ENCODE measurements at regions not wholly inside any gene's neighbourhood (a gene's known extent, or its start where the extent isn't known, plus 50 kb on each side); places are given as distances from the start of the nearest gene placed in this dataset.
"Not testable (repeated sequence)": the region's sequence is repeated elsewhere in the genome, so short reads cannot be mapped to it uniquely, and the experiment has no call there.

DNA sequence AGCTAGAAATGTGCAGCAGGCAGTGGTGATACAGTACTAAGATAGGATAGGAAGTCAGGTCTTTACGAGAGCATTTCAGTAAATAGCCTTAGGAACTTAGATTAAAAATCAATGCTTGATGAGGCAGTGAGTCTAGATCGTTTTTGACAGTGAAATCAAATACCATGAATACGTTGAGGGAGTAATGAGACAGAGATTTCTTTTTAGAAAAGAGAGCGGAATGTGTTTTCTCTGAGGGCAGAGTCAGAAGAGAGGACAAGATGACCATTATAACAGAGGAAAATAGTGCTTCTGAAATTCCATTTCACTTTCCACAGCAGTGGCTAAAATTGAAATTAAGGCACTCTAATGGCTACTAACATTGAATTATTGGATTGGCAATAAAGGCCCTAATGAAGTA is 339.6 kb downstream of the UTRN start:
- DNase-seq = no peak

DNA sequence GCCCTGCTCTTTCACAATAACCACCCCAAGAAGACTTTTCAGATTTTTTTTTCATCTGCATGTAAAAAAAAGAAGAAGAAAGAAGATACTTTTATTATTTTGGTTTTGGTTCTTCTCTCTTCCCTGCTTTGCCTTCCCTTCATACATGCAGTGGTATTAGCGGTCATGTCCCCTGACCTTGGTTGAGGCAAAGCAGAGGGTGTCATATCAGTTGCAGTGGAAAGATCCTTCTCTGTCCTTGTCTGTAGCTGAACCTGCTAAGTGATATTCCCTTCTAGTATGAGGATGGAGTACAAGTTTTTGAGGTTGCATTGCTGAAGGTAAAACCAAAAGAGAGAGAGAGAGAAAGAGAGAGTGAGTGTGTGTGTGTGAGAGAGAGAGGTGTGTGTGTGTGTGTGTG is 345.7 kb downstream of the UTRN start:
- no peak for DNase-seq

DNA sequence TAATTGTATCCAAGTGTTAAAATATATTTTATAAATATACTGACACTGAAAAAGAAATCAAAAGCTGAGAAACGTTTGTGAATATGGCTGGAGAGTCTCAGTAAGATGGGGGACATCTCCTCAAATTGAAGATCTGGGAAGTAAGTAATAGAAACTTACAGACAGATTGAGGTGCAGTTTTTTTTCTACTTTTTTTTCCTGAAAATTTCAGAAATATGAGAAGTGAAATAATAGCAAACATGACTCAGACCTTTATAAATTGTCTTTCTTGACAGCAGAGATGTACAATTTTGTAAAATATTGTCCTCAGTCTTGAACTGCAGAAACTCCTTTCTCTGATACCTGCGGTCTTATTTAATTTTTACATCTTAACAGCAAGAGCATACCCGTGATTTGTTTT is 347.1 kb downstream of the UTRN start:
- no peak for DNase-seq

DNA sequence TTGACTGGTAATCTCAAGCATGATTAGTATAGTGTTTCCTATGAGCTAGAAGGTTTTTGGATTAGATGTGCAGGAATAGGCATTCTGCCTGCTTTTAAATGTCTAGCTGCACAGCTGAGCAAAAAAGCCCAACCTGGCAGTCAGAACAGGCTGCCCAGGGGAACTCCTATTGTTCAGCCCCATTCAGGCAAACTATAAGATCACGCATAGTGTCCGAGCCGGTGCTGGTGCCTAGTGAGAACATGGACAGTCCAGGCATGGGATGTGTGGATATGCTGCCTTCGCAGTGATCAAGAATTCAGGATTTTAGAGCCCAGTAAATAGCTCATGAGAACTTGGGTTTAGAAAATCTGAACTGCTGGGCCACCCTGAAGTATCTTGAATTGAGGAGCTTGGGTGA is 348.8 kb downstream of the UTRN start:
- DNase-seq = no peak

DNA sequence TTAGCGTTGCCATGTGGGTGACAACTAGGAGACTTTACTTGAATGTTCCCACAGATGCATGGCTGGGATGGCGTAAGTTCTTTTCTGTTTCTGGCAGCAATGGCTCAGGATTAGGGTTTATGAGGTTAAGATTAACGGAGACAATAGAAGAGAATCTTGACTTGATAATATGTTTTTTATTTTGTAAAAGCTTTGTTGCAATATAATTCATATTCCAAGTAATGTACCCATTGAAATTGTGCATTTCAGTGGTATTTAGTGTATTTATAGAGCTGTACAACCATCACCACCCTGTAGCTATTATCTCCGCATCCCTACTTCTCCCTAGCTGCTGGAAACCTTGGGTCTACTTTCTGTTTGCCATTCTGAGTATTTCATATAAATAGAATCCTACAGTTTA is 349.2 kb downstream of the UTRN start:
- DNase-seq = no peak

DNA sequence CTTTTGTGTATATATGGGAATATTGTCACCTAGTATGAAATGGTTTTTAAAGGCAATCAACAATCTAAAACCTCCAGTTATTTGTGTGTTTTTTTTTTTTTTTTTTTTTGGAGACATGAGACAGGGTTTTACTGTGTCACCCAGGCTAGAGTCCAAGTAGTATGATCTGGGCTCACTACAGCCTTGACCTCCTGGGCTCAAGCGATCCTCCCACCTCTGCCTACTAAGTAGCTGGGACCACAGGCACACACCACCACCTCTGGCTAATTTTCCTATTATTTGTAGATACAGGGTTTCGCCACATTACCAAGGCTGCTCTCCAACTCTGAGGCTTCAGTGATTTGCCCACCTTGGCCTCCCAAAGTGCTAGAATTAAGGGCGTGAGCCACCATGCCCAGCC is 349.9 kb downstream of the UTRN start:
- no peak for DNase-seq

DNA sequence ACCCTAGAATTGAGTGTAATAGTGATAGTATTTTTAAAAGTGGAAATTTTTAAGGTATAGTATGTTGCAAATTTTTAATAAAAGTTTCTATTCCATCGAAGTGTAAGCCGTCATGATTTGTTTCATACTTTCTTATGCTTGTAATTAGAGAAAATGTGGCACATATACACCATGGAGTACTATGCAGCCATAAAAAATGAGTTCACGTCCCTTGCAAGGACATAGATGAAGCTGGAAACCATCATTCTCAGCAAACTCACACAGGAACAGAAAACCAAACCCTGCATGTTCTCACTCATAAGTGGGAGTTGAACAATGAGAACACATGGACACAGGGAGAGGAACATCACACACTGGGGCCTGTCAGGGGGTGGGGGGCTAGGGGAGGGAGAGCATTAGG is 350.9 kb downstream of the UTRN start:
- DNase-seq = not testable (repeated sequence)

DNA sequence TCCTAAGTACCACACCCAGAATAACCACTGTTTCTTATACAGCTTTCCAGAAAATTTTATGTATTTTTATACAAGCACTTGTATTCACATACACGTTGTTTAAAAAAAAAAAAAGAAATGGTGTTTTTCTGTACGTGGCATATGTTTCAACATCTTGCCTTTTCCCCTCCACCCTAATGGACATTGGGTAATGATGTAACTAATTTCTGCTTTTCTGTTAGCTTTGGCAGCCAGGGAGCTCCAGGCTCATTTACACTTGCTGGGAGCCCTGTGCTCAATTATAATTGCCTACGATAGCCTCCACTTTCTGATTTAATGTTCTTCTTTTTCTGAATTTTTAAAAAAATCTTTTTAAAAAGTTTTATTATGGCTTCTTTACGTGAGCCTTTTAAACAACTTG is 352.4 kb downstream of the UTRN start:
- no peak for DNase-seq

DNA sequence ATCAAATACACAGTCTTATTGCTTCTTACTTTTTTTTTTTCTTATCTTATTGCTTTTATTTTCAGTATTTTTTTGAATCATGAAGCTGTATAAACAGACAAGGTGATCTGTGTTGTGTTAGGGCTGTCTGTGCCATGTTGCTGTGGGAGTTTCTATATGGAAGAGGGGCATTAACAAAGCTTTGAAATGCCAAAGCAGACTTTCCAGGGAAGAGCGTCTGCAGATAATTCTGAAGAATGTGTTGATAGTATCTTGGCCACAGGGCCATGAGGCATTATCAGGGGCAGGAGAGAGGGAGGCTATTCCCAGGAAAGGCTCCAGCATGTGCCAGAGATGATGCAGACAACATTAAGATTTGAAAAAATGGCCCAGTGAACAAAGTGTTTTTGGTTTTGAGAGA is 354.5 kb downstream of the UTRN start:
- no peak for DNase-seq

DNA sequence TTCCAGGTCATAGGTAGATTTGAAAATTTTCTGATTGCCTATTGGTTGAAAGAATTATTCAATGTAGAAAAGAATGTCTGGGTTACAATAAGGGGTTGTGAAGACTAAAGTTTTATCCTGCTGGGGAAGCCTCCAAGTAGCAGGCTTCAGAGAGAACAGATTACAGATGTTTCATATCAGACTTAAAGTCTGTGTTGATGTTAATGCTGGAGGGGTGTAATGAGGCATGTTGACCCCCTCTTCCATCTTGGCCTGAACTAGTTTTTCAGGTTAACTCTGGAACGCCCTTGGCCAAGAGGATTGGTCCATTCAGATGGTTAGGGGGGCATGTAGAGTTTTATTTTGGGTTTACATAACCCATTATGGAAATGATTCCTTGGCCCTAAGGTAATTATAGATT is 356.2 kb downstream of the UTRN start:
- no peak for DNase-seq

DNA sequence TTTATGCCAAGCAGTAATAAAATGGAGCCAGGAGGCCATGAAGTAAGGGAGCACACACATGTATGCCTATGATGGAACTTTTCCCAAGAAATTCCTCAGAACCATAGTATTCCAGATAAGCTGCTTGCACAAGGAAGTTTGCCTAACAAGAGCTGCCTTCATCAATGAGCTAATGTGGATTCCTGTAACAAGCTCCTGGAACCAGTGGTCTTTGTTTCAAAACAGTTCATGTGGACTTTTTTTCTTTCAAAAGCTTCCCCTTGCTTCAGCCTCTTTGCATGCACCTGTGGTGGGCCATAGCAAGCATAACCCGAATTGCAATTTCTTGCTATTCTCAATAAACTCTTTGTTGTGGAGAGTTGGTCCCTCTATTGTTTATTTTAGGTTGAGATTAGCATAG is 359.6 kb downstream of the UTRN start:
- no peak for DNase-seq

DNA sequence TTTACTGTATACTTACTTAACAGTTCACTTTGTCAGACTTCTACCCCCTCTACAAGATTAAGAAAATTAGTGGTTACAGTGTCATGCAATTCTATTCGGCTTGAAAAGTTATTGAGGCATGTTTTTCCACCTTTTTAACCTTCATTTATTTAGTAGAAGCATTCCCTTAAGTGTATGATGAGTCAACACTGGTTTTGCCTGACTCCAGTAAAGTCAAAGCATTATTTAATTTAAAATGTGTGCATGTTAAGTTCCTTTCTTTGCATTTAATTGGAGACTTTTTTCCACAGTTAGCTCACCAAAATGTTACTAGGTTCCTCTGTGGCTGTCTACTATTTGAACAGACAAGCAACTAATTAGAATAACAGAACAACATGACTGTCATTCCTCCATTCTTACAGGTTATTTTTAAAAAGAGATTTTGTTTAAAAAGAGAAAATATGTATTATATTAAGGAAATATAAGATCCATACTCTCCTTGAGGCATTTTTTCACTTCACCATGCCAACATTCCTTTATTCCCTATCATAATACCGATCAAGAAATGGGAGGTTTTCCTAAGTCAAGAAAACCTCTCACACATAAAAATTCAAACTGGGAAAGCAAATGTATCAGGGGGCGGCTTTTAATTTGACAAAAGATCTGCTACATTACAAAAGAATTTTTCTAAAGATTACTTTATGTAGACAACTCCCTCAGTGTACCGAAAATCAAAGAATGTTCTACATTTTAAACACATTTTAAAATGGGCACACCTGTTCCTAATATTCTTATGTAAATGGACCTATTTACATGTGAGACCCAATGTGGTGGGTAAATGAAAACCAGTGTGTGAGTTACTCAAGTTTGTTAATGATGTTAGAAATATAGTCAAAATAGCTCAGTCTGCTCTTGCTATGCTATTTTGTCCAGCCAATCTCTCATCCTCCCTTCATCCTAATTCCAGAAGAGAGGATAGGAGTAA is 361.2 kb downstream of the UTRN start:
- DNase-seq = no peak

DNA sequence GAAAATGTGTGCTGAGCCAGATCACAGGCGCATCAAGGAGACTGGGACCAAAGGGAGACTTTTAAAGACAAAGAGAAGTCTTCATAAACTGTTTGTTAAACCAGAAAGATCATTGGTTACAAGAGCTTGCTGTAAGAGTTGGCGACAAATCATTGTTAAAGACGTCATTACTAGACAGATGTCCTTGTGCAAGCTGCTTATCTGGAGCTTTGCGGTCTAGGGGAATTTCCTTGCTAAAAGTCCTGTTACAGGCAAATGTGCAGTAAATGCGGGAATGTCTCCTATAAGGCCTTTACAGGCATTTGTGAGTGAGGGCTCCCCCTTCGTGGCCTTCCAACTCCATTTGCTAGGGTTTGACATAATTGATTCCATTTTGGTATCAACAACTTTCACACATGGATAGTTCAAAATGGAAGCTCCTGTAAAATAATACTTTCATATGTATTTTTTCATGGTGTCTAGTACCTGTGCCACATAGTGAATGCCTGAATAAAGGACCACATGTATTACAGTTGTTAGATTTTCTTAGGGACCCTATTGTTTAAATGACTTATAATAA is 362.4 kb downstream of the UTRN start:
- DNase-seq = no peak

DNA sequence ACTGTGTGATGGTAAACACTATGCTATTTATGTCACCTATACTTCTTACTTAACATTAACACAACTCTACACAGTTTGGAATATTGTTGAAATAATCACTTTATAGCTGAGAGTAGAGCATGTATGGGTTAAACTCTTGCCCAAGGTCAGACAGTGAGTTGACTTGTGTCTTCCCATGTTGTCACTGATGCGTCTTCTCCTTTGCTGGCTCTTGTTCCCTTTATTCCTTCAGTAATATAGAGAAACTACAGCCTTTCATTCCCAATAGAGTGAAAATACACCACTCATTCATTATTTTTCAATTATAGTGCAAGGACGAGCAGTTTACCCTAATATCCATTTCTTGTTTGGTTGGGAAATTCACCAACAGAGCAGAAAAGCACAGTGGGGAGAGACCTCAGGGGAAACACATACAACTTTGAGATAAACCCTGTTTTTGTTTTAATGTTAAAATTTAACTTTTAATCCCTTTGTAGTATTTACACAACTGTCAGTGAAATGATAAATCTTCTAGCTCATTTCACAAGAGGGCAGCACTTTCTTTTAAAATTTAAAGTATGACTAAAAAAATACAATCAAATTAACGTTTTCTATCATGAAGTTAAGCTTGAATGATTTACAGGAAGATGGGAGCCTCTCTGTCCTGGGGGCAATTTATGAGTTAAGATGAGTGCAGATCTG is 363.0 kb downstream of the UTRN start:
- DNase-seq = no peak

DNA sequence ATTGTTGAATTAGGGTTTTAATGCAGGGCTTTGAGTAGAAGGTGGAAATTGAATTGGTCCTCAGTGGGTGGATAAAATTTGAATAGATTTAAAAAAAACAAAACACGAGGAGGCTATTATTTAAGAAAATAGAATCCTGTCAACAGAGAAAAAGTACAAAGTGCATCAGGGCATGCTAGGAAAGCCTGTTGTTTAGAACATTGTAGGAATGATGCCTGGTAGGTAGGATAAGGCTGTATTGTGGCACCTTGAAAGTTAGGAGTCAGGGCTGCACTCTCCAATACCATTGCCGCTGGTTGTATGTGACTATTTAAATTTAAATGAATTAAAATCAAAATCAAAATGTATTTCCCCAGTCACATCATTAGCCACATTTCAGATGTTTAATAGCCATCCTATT is 363.9 kb downstream of the UTRN start:
- no peak for DNase-seq

DNA sequence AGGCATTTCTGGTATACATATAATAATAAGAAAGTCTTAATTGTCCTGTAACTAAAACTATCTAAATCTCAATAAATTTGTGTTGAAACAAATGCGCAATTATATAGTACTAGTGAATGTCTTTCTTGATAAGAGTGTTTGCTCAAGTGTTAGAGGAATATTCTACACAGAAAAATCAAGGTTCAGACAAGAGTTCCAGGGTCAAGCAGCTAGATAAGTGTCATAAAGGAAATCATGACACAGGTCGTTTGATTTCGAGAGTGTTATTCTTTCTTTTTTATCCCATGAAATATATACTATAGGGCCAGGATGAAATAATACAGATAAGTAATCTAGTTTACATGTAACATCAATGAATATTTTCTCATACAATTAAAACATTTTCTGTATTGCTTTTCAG is 366.1 kb downstream of the UTRN start:
- no peak for DNase-seq

DNA sequence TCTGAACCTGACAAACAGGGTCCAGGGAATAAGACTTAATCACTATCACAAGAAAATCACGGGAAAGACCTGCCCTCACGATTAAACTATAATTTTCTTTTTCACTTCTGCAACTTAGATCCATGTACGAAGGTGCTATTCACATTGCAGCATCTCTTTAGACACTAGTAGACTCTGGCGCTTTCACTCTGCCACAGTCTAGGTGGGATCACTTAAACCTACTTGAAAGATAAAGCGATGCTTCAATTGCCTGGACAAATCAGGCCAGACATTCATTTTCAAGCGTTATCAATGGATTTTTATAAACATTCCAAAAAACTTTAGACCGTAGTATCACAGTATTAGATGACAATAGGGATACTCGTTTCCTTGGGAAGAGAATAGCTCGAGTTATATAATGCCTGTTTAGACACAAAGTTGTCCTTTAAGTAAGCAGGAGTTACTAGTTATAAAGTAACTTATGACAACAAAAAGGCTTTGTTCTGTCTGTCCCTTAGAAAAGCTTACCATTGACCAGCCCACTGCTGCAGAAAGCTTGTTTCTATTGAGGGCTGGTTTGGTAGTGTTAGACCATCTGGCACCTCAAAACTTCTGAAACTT is 367.3 kb downstream of the UTRN start:
- DNase-seq = no peak

DNA sequence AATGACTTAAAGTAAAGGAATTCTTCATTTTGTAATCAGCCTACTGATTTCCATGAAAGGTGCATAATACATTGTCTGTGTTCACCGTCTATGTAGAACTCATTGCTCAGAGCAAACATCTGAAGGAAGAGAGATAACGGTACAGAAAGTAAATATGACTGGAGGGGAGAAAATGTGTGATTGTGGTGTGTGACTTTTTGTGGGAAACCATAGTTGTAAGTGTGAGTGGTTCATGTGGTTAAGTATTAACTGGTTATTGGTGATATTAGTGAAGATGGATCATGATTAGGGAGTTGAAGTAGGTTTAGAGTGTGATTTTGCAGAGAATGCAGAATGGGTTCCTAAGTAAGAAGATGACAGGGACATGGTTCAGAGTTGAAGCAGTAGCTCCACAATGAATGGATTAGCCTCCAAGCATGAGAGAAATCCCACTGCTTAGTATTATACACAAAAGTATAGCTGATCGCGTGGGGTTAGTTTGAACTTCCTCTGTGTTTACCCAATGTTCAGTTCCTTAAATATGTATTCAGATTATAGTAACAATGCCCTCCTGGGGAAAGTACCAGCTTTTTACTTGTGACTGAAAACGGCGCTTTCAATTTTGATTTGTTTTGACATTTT is 368.9 kb downstream of the UTRN start:
- no peak for DNase-seq

DNA sequence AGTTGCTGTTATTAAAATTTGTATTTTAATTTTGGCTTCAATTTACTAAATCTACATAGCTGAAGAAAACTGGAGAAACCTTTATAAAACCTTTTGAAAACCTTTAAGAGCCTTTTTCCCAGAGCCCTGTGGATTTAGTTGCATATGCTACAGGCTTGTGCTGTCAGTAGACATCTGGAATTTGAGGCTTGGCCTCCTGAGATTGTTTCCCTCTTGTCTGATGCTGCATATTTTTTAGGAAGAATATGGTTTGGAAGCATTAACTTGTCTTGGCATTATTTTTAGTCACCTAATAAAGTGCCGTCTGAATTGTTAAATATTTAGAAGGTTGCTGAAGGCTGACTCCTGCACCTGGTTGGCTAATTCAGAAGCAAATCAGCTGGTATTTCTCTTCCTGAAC is 369.4 kb downstream of the UTRN start:
- DNase-seq = no peak

DNA sequence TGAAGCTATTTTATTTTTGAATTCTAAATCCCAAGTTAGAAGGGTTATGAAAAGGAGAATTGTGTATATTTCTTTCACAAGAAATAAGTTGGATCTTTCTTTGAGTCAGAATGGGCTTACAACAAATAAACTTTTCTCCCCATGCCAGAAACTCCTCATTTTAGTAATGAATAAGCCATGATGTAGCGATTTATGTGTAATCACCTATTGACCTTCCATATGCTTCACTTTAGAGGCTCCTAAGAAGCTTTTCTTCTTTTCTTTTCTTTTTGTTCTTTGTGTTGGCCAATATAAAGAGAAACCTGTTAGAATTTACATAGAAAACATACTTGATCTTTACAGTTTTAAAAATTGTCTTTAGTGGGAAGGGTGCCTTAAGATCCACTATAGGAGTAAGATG is 370.2 kb downstream of the UTRN start:
- no peak for DNase-seq

DNA sequence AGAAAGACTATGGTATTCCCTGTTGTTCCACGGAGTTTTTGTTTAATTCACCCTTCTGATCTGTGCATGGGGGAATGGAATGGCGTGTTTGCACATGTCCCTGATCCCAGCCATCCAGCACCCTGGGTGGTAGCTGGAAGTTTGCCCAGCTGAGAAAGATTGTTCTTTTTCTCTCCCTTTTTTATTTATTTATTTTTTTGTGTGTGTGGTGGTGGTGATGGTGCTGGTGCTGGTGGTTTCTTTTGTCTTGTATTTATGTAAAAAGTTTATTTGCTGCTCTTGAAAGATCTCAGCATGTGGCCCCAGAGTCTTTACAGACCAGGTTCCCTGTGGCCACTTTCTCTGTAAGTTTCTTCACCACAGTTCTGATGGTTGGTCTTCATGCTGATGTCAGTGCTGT is 372.6 kb downstream of the UTRN start:
- no peak for DNase-seq

DNA sequence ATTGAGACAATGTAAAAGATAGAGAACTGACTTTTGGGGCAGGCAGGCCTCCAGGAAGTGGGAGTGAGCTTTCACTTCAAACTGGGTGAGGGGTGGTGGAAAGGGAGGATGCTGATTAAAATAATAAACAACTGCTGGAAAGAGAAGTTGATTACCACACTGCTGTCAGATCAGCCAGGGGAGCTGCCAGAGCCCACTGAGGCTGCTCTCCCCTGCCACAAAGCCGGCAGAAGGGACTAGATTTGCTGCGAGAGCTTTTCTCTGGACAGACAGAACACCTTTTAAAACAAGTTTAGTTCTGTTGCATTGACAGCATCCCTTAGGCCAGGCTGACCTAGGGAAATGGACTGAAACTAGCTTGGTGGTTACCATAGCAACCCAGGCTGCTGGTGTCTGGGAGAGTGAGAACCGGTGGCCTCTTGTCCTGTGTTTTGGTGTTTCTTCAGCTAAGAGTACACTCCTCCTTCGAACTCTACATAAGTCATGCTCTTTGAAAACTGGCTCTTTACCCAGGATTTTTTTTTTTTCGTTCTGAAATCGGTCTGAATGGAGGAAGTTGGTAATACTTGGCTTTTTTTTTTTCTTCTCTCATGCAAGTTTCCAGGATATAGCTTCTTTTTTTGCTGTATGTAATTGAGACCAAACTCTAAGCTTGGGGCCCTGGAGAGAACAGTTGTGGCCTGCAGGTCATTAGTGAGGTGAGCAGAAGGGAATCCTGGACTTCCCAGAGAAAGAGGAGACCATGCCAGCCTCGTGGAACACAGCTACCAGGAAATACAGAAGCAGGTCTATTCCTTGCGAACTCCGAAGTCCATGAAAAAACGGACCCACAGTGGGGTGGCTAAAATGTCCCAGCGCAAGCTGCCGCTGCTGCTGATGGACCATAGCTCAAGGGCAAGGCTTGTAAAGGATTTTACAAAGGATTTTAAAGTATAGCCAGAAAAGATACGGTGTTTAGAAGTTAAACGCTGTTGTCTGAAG is 374.4 kb downstream of the UTRN start:
- DNase-seq = no peak

Measured in effector CD4-positive, alpha-beta T cell (primary cell).